Neural cell (in vitro differentiated cells): ENCODE measurements at regions not wholly inside any gene's neighbourhood (a gene's known extent, or its start where the extent isn't known, plus 50 kb on each side); places are given as distances from the start of the nearest gene placed in this dataset.

Experiments
- EZH2 ChIP-seq: fragments of 200-600, 300-800 bp; shearing (Covaris generic), sonication (generic); IDR thresholded peaks from 2 replicates; pipeline ENCODE4 v1.6.1; 2014; ENCODE audit warnings: antibody characterized with exemption, low read length, borderline replicate concordance, mild to moderate bottlenecking; ENCODE audit not compliant: insufficient read depth, poor library complexity, severe bottlenecking
- MXI1 ChIP-seq: fragments of 450-650 bp; conservative IDR thresholded peaks from 2 replicates; pipeline ENCODE4 v1.6.1; 2014; ENCODE audit warnings: antibody characterized with exemption, mild to moderate bottlenecking; ENCODE audit not compliant: poor library complexity, severe bottlenecking
- POLR2AphosphoS5 ChIP-seq: IDR thresholded peaks from 2 replicates; pipeline ENCODE4 v1.6.1; 2012
- RAD21 ChIP-seq: fragments of 450-650 bp; conservative IDR thresholded peaks from 2 replicates; pipeline ENCODE4 v1.6.1; 2014; ENCODE audit warnings: antibody characterized with exemption, mild to moderate bottlenecking, moderate library complexity
- REST ChIP-seq: IDR thresholded peaks from 2 replicates; pipeline ENCODE4 v1.6.1; 2012; ENCODE audit warnings: borderline replicate concordance
- SMC3 ChIP-seq: fragments of 450-650 bp; conservative IDR thresholded peaks from 2 replicates; pipeline ENCODE4 v1.6.1; 2014; ENCODE audit warnings: antibody characterized with exemption, mild to moderate bottlenecking, moderate library complexity; ENCODE audit not compliant: poor library complexity
- TAF1 ChIP-seq: IDR thresholded peaks from 2 replicates; pipeline ENCODE4 v1.6.1; 2012; ENCODE audit warnings: low read depth
- TF ChIP-seq, protein P1 (sequence below): fragments of 450-650 bp; IDR thresholded peaks from 2 replicates; pipeline ENCODE4 v1.5.1; 2014; ENCODE audit warnings: antibody characterized with exemption, mild to moderate bottlenecking, moderate library complexity; ENCODE audit not compliant: poor library complexity, severe bottlenecking

- TF ChIP-seq EZH2 (no peak), POLR2AphosphoS5 (no peak), MXI1 (no peak), RAD21 (no peak), TAF1 (no peak), SMC3 (no peak), REST (no peak)
- TF ChIP-seq, protein P1, sequence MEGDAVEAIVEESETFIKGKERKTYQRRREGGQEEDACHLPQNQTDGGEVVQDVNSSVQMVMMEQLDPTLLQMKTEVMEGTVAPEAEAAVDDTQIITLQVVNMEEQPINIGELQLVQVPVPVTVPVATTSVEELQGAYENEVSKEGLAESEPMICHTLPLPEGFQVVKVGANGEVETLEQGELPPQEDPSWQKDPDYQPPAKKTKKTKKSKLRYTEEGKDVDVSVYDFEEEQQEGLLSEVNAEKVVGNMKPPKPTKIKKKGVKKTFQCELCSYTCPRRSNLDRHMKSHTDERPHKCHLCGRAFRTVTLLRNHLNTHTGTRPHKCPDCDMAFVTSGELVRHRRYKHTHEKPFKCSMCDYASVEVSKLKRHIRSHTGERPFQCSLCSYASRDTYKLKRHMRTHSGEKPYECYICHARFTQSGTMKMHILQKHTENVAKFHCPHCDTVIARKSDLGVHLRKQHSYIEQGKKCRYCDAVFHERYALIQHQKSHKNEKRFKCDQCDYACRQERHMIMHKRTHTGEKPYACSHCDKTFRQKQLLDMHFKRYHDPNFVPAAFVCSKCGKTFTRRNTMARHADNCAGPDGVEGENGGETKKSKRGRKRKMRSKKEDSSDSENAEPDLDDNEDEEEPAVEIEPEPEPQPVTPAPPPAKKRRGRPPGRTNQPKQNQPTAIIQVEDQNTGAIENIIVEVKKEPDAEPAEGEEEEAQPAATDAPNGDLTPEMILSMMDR = no peak
Observed at GRCh38 chr12:20317554-20317953, 50.8 kb upstream of the PDE3A start.
